ENCODE measurements at regions not wholly inside any gene's neighbourhood (a gene's known extent, or its start where the extent isn't known, plus 50 kb on each side); places are given as distances from the start of the nearest gene placed in this dataset.

- Mint-ChIP-seq H3K4me1 (no peaks in the 10 kb centered on the region), H3K36me3 (ENCODE audit: low read depth) (no peaks in the 10 kb centered on the region), H3K27me3 (no peaks in the 10 kb centered on the region), H3K4me3 (no peak overlapping the region), H3K27ac (no peak overlapping the region)
- ATAC-seq (no peak), DNase-seq (no peak)
- no peaks in the 10 kb centered on the region for H3K9me3 ChIP-seq (ENCODE audit: control insufficient read depth, low read length, poor library complexity, severe bottlenecking)
Measured at GRCh38 chr5:38166832-38167231, 91.5 kb upstream of the EGFLAM start.

GRCh38 chr5:38165435-38165834 lies 92.9 kb upstream of the EGFLAM start:
- Mint-ChIP-seq H3K36me3 (ENCODE audit: low read depth) (no peaks in the 10 kb centered on the region), H3K27ac (no peak overlapping the region), H3K27me3 (no peaks in the 10 kb centered on the region), H3K4me1 (no peaks in the 10 kb centered on the region), H3K4me3 (no peak overlapping the region)
- DNase-seq (no peak), ATAC-seq (no peak)
- H3K9me3 ChIP-seq (ENCODE audit: control insufficient read depth, low read length, poor library complexity, severe bottlenecking) = no peaks in the 10 kb centered on the region

DNA sequence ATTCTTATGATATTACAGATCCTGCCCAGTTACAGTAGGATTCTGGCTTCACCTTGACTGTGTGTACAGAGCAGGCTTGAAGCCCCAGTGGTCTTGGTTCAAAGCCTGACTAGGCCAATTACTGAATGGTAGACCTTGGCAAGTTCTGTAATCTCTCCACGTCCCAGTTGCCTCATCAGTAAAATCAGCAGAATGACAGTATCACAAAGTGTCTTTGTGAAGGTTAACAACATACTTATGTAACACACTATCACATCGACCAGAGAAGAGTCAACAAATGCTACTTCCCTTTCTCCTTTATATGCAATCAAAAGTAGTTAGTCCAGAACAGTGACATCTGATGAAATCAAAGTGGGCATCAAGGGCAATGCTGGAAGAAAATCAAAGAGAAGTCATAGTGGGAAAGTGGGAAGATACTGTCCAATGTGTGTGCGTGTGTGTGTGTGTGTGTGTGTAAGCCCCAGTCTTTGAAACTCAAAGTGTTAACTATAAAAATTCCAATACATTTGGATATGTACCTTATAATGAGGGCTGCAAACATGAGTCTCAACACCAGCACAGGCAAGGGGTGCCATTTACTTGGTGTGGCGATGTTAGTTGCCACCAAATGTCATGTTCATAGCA lies 93.5 kb upstream of the EGFLAM start:
- Mint-ChIP-seq H3K4me1 (no peaks in the 10 kb centered on the region), H3K27me3 (no peaks in the 10 kb centered on the region), H3K4me3 (no peak overlapping the region), H3K27ac (no peak overlapping the region), H3K36me3 (ENCODE audit: low read depth) (no peaks in the 10 kb centered on the region)
- no peaks in the 10 kb centered on the region for H3K9me3 ChIP-seq (ENCODE audit: control insufficient read depth, low read length, poor library complexity, severe bottlenecking)
- DNase-seq = no peak
- ATAC-seq = no peak

DNA sequence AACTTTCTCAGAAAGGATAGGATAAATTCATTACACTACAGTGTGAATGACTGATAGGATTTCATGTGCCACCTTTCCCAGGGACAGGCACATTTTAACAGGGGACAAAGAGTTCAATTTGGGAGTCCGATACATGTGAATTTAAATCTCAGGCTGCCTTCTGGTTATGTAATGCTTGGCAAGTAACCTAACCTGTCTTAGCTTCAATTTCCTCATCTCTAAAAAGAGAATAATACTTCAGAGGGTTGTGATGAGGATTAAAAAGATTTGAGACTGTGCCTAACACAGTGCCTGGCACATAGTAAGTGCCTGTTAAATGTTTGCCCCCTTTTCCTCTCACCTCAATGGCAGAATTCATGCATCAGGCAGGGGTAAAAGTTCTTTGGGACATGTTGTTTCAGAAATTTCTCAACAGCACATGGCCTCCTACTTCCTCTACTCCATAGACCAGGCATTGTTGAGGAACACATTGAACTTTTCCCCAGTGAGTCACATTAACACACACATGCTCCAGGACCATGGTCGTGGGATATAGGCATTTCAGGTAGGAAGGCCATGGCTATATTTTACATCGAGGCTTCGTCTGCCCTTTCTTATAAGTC lies 94.6 kb upstream of the EGFLAM start:
- no peak overlapping the region for H3K27ac Mint-ChIP-seq
- H3K4me3 Mint-ChIP-seq = no peak overlapping the region
- no peaks in the 10 kb centered on the region for H3K9me3 ChIP-seq (ENCODE audit: control insufficient read depth, low read length, poor library complexity, severe bottlenecking)
- ATAC-seq (no peak), DNase-seq (no peak)
- no peaks in the 10 kb centered on the region for H3K27me3 Mint-ChIP-seq
- no peaks in the 10 kb centered on the region for H3K4me1 Mint-ChIP-seq
- H3K36me3 Mint-ChIP-seq (ENCODE audit: low read depth) = no peaks in the 10 kb centered on the region

DNA sequence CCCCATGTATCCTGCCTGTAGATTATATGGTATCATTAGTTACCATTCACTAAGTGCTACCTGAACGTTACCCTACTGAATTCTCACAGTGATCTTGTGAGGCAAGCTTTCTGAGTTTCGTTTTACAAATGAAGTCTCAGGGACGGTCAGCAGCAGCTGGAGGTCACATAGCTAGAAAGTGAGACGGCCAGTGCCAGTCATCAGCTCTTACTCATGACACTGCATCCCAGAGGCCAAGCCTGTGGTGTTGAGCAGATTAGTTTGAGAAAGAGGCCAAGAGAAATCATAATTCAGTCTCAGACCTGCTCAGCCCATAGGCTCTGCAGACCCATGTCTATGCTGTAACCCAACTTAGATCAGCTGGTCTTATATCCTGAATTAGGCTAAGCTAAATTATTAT lies 95.7 kb upstream of the EGFLAM start:
- no peak overlapping the region for H3K4me3 Mint-ChIP-seq
- no peaks in the 10 kb centered on the region for H3K4me1 Mint-ChIP-seq
- H3K27me3 Mint-ChIP-seq = no peaks in the 10 kb centered on the region
- ATAC-seq = no peak
- no peaks in the 10 kb centered on the region for H3K9me3 ChIP-seq (ENCODE audit: control insufficient read depth, low read length, poor library complexity, severe bottlenecking)
- no peaks in the 10 kb centered on the region for H3K36me3 Mint-ChIP-seq (ENCODE audit: low read depth)
- H3K27ac Mint-ChIP-seq = no peak overlapping the region
- DNase-seq = no peak

- H3K4me1 Mint-ChIP-seq = no peaks in the 10 kb centered on the region
- H3K36me3 Mint-ChIP-seq (ENCODE audit: low read depth) = no peaks in the 10 kb centered on the region
- no peak overlapping the region for H3K4me3 Mint-ChIP-seq
- H3K27ac Mint-ChIP-seq = no peak overlapping the region
- H3K27me3 Mint-ChIP-seq = no peaks in the 10 kb centered on the region
- DNase-seq (no peak), ATAC-seq (no peak)
- no peaks in the 10 kb centered on the region for H3K9me3 ChIP-seq (ENCODE audit: control insufficient read depth, low read length, poor library complexity, severe bottlenecking)
Measured at GRCh38 chr5:38157024-38157423, 101.3 kb upstream of the EGFLAM start.

GRCh38 chr5:38154615-38155204 lies 103.6 kb upstream of the EGFLAM start:
- DNase-seq = no peak
- ATAC-seq = no peak
- H3K4me3 Mint-ChIP-seq = no peak overlapping the region
- no peaks in the 10 kb centered on the region for H3K9me3 ChIP-seq (ENCODE audit: control insufficient read depth, low read length, poor library complexity, severe bottlenecking)
- H3K27ac Mint-ChIP-seq = no peak overlapping the region
- H3K36me3 Mint-ChIP-seq (ENCODE audit: low read depth) = no peaks in the 10 kb centered on the region
- no peaks in the 10 kb centered on the region for H3K27me3 Mint-ChIP-seq
- no peaks in the 10 kb centered on the region for H3K4me1 Mint-ChIP-seq

- no peaks in the 10 kb centered on the region for H3K27me3 Mint-ChIP-seq
Measured at GRCh38 chr5:38151878-38152277, 106.5 kb upstream of the EGFLAM start.

DNA sequence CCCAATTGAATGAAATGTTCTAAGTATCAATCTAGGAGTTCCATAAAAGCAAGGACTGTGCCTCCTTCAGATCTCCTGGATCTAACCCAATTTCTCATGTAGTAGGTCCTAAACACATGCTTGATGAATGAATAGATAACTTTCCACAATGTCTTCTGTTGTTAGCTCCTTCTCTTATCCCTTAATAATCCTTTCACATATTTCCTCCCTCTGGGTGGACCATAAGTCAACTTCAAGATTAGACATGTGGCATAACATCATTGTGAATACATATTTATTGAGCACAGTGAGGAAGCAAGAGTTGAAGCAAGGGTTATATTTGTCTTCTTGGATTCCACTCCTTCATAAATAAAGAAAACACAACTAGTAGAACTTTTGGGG lies 108.6 kb upstream of the EGFLAM start:
- Mint-ChIP-seq H3K27me3 (no peaks in the 10 kb centered on the region), H3K4me3 (no peak overlapping the region), H3K4me1 (no peaks in the 10 kb centered on the region), H3K27ac (no peak overlapping the region), H3K36me3 (ENCODE audit: low read depth) (no peaks in the 10 kb centered on the region)
- DNase-seq (no peak), ATAC-seq (no peak)
- H3K9me3 ChIP-seq (ENCODE audit: control insufficient read depth, low read length, poor library complexity, severe bottlenecking) = no peaks in the 10 kb centered on the region

More at GRCh38 chr5:38151878-38152277, 106.5 kb upstream of the EGFLAM start:
- no peaks in the 10 kb centered on the region for H3K36me3 Mint-ChIP-seq (ENCODE audit: low read depth)
- H3K4me1 Mint-ChIP-seq = no peaks in the 10 kb centered on the region
- ATAC-seq (no peak), DNase-seq (no peak)
- no peaks in the 10 kb centered on the region for H3K9me3 ChIP-seq (ENCODE audit: control insufficient read depth, low read length, poor library complexity, severe bottlenecking)
- no peak overlapping the region for H3K4me3 Mint-ChIP-seq
- no peak overlapping the region for H3K27ac Mint-ChIP-seq

DNA sequence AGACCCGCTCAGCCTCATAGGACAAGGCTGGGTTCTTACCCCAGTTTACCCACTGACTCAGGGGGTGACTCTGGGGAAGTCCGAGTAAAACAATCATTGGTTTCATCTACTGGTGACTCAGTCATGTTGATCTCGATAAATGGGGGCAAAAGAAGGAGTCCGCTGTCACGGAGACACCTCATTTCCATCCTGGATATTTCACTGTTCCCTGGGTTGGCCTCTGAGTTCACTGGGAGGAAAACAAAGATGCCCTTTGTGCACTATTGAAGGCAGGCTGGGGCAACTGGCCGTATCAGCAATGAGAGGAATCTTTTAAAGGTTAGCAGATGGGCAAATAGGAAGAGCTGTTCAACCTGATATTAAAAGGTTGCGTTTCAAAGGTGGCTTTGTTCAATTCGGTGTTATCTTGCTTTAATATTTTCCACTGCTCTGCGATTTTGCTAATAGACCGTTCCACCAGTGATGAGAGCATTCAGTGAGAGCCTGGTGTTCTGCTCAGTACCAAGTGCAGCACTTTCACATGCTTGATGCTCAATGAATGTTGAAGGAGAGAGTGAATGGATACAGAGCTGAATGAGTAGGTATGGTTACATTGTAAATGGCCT lies 110.2 kb upstream of the EGFLAM start:
- Mint-ChIP-seq H3K4me1 (no peaks in the 10 kb centered on the region), H3K36me3 (ENCODE audit: low read depth) (no peaks in the 10 kb centered on the region)

GRCh38 chr5:38143384-38143783 lies 115.0 kb upstream of the EGFLAM start:
- no peaks in the 10 kb centered on the region for H3K27me3 Mint-ChIP-seq

More for the DNA sequence above, 110.2 kb upstream of the EGFLAM start:
- Mint-ChIP-seq H3K4me3 (no peak overlapping the region), H3K27ac (no peak overlapping the region), H3K27me3 (no peaks in the 10 kb centered on the region)
- ATAC-seq (no peak), DNase-seq (no peak)
- H3K9me3 ChIP-seq (ENCODE audit: control insufficient read depth, low read length, poor library complexity, severe bottlenecking) = no peaks in the 10 kb centered on the region

GRCh38 chr5:38141665-38142064 lies 116.7 kb upstream of the EGFLAM start:
- Mint-ChIP-seq H3K27ac (no peak overlapping the region), H3K36me3 (ENCODE audit: low read depth) (no peaks in the 10 kb centered on the region), H3K27me3 (no peaks in the 10 kb centered on the region), H3K4me3 (no peak overlapping the region), H3K4me1 (no peaks in the 10 kb centered on the region)
- ATAC-seq = no peak
- DNase-seq = no peak
- no peaks in the 10 kb centered on the region for H3K9me3 ChIP-seq (ENCODE audit: control insufficient read depth, low read length, poor library complexity, severe bottlenecking)

More at GRCh38 chr5:38143384-38143783, 115.0 kb upstream of the EGFLAM start:
- H3K9me3 ChIP-seq (ENCODE audit: control insufficient read depth, low read length, poor library complexity, severe bottlenecking) = no peaks in the 10 kb centered on the region
- Mint-ChIP-seq H3K4me1 (no peaks in the 10 kb centered on the region), H3K27ac (no peak overlapping the region), H3K36me3 (ENCODE audit: low read depth) (no peaks in the 10 kb centered on the region), H3K4me3 (no peak overlapping the region)
- DNase-seq (no peak), ATAC-seq (no peak)

DNA sequence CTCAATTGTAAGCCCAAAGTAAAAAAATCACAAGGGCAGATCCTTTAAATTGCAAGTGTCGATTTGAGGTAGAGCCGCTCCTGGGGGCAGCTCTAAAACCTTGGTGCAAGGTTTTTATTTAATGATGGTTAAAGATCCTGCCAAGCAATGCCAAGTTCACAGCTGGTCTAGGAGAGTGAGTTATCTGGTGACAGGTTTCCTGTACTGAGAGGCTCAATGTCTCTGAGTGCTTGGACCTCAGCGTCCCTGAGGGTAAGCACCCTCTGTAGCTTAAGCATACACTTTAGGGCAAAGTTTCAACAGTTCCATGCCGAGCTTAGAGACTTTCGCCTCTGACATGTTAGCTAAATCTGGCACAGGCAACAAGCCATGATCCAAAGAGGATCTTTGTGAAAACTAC lies 119.8 kb upstream of the EGFLAM start:
- H3K27me3 Mint-ChIP-seq = no peaks in the 10 kb centered on the region
- H3K27ac Mint-ChIP-seq = no peak overlapping the region
- no peaks in the 10 kb centered on the region for H3K36me3 Mint-ChIP-seq (ENCODE audit: low read depth)
- H3K4me3 Mint-ChIP-seq = no peak overlapping the region
- H3K4me1 Mint-ChIP-seq = no peaks in the 10 kb centered on the region
- DNase-seq = no peak
- ATAC-seq = no peak
- H3K9me3 ChIP-seq (ENCODE audit: control insufficient read depth, low read length, poor library complexity, severe bottlenecking) = no peaks in the 10 kb centered on the region
